ENCODE measurements at regions not wholly inside any gene's neighbourhood (a gene's known extent, or its start where the extent isn't known, plus 50 kb on each side); places are given as distances from the start of the nearest gene placed in this dataset.

- TF ChIP-seq CTCF (optimal IDR thresholded peaks at IDR 0.05 in 1 of 3, IDR thresholded peaks at IDR 0.05 in 1 of 3, conservative IDR thresholded peaks at IDR 0.05 in 1 of 3; ENCODE audit: extremely low read depth in 1 of 3, insufficient read depth in 2 of 3, low read length in 3 of 3) (no peak), EZH2 (IDR thresholded peaks at IDR 0.05; ENCODE audit: low read length) (no peak)
Measured at GRCh38 chr15:66840615-66841390, 138.8 kb downstream of the SMAD6 start.
